ENCODE measurements at regions not wholly inside any gene's neighbourhood (a gene's known extent, or its start where the extent isn't known, plus 50 kb on each side); places are given as distances from the start of the nearest gene placed in this dataset.
A peak's percentile ranks its signal among the peaks of the same experiment; 100 is the strongest.

GRCh38 chr6:9422138-9422537 is 986.8 kb upstream of the SLC35B3 start:
- no peak for DNase-seq (ENCODE audit: low read depth)

- DNase-seq (ENCODE audit: low read depth) = no peak
Measured at GRCh38 chr6:9420316-9421015, 985.1 kb upstream of the SLC35B3 start.

GRCh38 chr6:9417400-9417799 is 982.1 kb upstream of the SLC35B3 start:
- no peak for DNase-seq (ENCODE audit: low read depth)

GRCh38 chr6:9412951-9413559 is 977.7 kb upstream of the SLC35B3 start:
- DNase-seq (ENCODE audit: low read depth) = peak; percentile 29

- no peak for DNase-seq (ENCODE audit: low read depth)
Measured at GRCh38 chr6:9409126-9409525, 973.8 kb upstream of the SLC35B3 start.

- DNase-seq (ENCODE audit: low read depth) = no peak
Measured at GRCh38 chr6:9408402-9409117, 973.2 kb upstream of the SLC35B3 start.

- no peak for DNase-seq (ENCODE audit: low read depth)
Measured at GRCh38 chr6:9405825-9406224, 970.5 kb upstream of the SLC35B3 start.

GRCh38 chr6:9405369-9405768 is 970.0 kb upstream of the SLC35B3 start:
- DNase-seq (ENCODE audit: low read depth) = peak; percentile 67

- DNase-seq (ENCODE audit: low read depth) = no peak
Measured at GRCh38 chr6:9404351-9405146, 969.2 kb upstream of the SLC35B3 start.

GRCh38 chr6:9403736-9404135 is 968.4 kb upstream of the SLC35B3 start:
- no peak for DNase-seq (ENCODE audit: low read depth)

- DNase-seq (ENCODE audit: low read depth) = no peak
Measured at GRCh38 chr6:9401960-9402359, 966.6 kb upstream of the SLC35B3 start.

GRCh38 chr6:9399916-9400315 is 964.6 kb upstream of the SLC35B3 start:
- DNase-seq (ENCODE audit: low read depth) = no peak

- no peak for DNase-seq (ENCODE audit: low read depth)
Measured at GRCh38 chr6:9398767-9399373, 963.5 kb upstream of the SLC35B3 start.

- no peak for DNase-seq (ENCODE audit: low read depth)
Measured at GRCh38 chr6:9398071-9398766, 962.9 kb upstream of the SLC35B3 start.

GRCh38 chr6:9388596-9388995 is 953.3 kb upstream of the SLC35B3 start:
- no peak for DNase-seq (ENCODE audit: low read depth)

GRCh38 chr6:9380568-9380967 is 945.2 kb upstream of the SLC35B3 start:
- no peak for DNase-seq (ENCODE audit: low read depth)

- DNase-seq (ENCODE audit: low read depth) = no peak
Measured at GRCh38 chr6:9373308-9373707, 938.0 kb upstream of the SLC35B3 start.

- DNase-seq (ENCODE audit: low read depth) = no peak
Measured at GRCh38 chr6:9370480-9370879, 935.1 kb upstream of the SLC35B3 start.

- no peak for DNase-seq (ENCODE audit: low read depth)
Measured at GRCh38 chr6:9365378-9365777, 930.0 kb upstream of the SLC35B3 start.

- DNase-seq (ENCODE audit: low read depth) = peak; percentile 23
Measured at GRCh38 chr6:9361749-9362148, 926.4 kb upstream of the SLC35B3 start.

GRCh38 chr6:9360881-9361280 is 925.5 kb upstream of the SLC35B3 start:
- DNase-seq (ENCODE audit: low read depth) = peak; percentile 4
